ENCODE measurements at regions not wholly inside any gene's neighbourhood (a gene's known extent, or its start where the extent isn't known, plus 50 kb on each side); places are given as distances from the start of the nearest gene placed in this dataset.

DNA sequence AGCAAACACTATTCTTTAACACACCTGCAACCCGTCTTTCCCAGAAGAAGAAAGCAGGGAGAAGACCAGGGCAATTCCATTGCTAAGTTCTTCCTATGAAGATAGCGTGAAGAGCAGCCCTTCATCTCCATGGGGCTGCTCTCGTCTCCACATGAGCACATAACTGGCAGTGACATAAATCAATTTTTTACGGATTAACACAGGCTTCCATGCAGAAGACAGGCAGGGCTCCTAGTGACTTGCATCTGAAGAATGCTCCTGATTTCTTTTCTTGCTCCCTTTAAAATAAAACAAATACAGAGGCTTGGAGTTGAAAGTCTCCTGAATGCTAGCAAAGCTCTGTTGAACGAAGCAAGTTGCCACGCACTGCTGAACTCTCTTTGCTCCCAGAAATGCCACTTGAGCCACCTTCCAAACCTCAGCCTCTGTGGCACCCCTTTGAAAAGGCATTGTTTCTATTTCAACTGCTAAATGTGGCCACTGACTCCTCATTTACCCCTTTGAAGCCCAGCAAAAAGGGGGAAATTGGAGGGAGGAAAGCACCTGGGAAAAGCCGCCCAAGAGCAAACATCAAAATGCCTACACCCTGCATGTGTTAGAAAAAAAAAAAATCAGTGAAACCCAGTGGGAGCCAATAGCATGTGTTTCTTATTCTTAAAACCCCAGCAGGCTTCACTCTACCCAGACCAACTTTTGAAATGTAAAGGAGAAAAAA is 383.7 kb downstream of the IDS start:
- TF ChIP-seq, protein P1, sequence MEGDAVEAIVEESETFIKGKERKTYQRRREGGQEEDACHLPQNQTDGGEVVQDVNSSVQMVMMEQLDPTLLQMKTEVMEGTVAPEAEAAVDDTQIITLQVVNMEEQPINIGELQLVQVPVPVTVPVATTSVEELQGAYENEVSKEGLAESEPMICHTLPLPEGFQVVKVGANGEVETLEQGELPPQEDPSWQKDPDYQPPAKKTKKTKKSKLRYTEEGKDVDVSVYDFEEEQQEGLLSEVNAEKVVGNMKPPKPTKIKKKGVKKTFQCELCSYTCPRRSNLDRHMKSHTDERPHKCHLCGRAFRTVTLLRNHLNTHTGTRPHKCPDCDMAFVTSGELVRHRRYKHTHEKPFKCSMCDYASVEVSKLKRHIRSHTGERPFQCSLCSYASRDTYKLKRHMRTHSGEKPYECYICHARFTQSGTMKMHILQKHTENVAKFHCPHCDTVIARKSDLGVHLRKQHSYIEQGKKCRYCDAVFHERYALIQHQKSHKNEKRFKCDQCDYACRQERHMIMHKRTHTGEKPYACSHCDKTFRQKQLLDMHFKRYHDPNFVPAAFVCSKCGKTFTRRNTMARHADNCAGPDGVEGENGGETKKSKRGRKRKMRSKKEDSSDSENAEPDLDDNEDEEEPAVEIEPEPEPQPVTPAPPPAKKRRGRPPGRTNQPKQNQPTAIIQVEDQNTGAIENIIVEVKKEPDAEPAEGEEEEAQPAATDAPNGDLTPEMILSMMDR (IDR thresholded peaks at IDR 0.05), result no peak
- no peak for TF ChIP-seq POLR2A (IDR thresholded peaks at IDR 0.05)
